A549 (cell line): ENCODE measurements at regions not wholly inside any gene's neighbourhood (a gene's known extent, or its start where the extent isn't known, plus 50 kb on each side); places are given as distances from the start of the nearest gene placed in this dataset.

Experiments
- ATAC-seq, 2 experiments: fragments of 200-7000 bp in 1 of 2; fragments of >200 bp in 1 of 2; cut with Nextera tagmentation in 1 of 2; cut with Tn5 transposase in 1 of 2; 3 replicates each; pipeline versions ENCODE4 v1.8.0 to v1.9.1; 2018 to 2020; ENCODE audit warnings: mild to moderate bottlenecking in 1 of 2, moderate library complexity in 1 of 2
- CTCF ChIA-PET: fragments of 300-600 bp; sonication (Branson Sonifier 250); formaldehyde crosslinking; extraction: SDS; loops from one replicate; lab custom pipeline; 2021; ENCODE audit warnings: antibody characterized with exemption, inconsistent platforms; lab: Yijun Ruan, JAX
- POLR2A ChIA-PET: fragments of 350-600 bp; formaldehyde crosslinking; extraction: SDS; loops from one replicate; lab custom pipeline; 2021; ENCODE audit warnings: antibody characterized with exemption, inconsistent platforms; lab: Yijun Ruan, JAX
- DNase-seq, 2 experiments: peaks; one replicate each; pipeline versions ENCODE4 v3.0.0 to v3.0.0-alpha.2; 2011 to 2016; ENCODE audit warnings: low read depth in 1 of 2, low spot score in 1 of 2
- FAIRE-seq: peaks from 2 replicates; lab custom pipeline; 2011; peaks lifted over from hg19 to GRCh38; lab: Jason Lieb, UNC
- H3K27ac ChIP-seq, 2 experiments: fragments of >200 bp; sonication (Bioruptor Twin); formaldehyde crosslinking; 3 replicates each; pipeline ENCODE4 v1.5.1; 2016 to 2017
- H3K4me1 ChIP-seq: fragments of >200 bp; sonication (Bioruptor Twin); formaldehyde crosslinking; 3 replicates; pipeline ENCODE4 v1.6.1; 2016
- H3K4me2 ChIP-seq: fragments of >200 bp; sonication (Bioruptor Twin); formaldehyde crosslinking; 3 replicates; pipeline ENCODE4 v1.6.1; 2016
- H3K4me3 ChIP-seq: fragments of >200 bp; sonication (Bioruptor Twin); formaldehyde crosslinking; 3 replicates; pipeline ENCODE4 v1.5.1; 2016
- H3K9me3 ChIP-seq: fragments of >200 bp; sonication (Bioruptor Twin); formaldehyde crosslinking; 3 replicates; pipeline ENCODE4 v1.6.1; 2016
- CBX2 ChIP-seq: fragments of 200-600 bp; sonication (generic); IDR thresholded peaks from 2 replicates; pipeline ENCODE4 v1.6.1; 2016; ENCODE audit warnings: low read depth, mild to moderate bottlenecking, borderline replicate concordance
- CBX8 ChIP-seq: fragments of 200-600 bp; sonication (generic); IDR thresholded peaks from 2 replicates; pipeline ENCODE4 v1.6.1; 2016
- CEBPB ChIP-seq, 2 experiments: fragments of >200 bp in 1 of 2; sonication (Bioruptor Twin) in 1 of 2; formaldehyde crosslinking in 1 of 2; IDR thresholded peaks; 2 replicates each; pipeline ENCODE4 v1.6.1; 2012 to 2016
- CHD2 ChIP-seq: fragments of 150-350 bp; IDR thresholded peaks from 2 replicates; pipeline ENCODE4 v1.6.1; 2014; ENCODE audit warnings: low read length; ENCODE audit not compliant: partially characterized antibody
- CTCF ChIP-seq: fragments of >200 bp; sonication (Bioruptor Twin); formaldehyde crosslinking; IDR thresholded peaks from 3 replicates; pipeline ENCODE4 v1.5.1; 2016
- E2F6 ChIP-seq: IDR thresholded peaks from 2 replicates; pipeline ENCODE4 v1.6.1; 2012; ENCODE audit warnings: low read depth, borderline replicate concordance
- EHMT2 ChIP-seq: fragments of 200-600 bp; sonication (generic); IDR thresholded peaks from 2 replicates; pipeline ENCODE4 v1.6.1; 2016; ENCODE audit warnings: antibody characterized with exemption, low read depth, mild to moderate bottlenecking, moderate library complexity
- FOSB ChIP-seq: fragments of 250-450 bp; sonication (Bioruptor Pico); IDR thresholded peaks from 2 replicates; pipeline ENCODE4 v1.5.0; 2020; ENCODE audit warnings: mild to moderate bottlenecking, moderate library complexity
- FOSL2 ChIP-seq, 2 experiments: fragments of 450-650 bp in 1 of 2; fragments of >200 bp in 1 of 2; sonication (Bioruptor Twin) in 1 of 2; formaldehyde crosslinking; IDR thresholded peaks; 2 replicates each; pipeline versions ENCODE4 v1.5.0 to v1.6.1; 2016 to 2020; ENCODE audit warnings: mild to moderate bottlenecking in 1 of 2, moderate library complexity in 1 of 2
- HDAC2 ChIP-seq: fragments of 200-600 bp; sonication (generic); IDR thresholded peaks from 2 replicates; pipeline ENCODE4 v1.6.1; 2016
- HMGXB4 ChIP-seq: fragments of 250-450 bp; sonication (Bioruptor Pico); IDR thresholded peaks from 2 replicates; pipeline ENCODE4 v1.5.0; 2021; ENCODE audit warnings: mild to moderate bottlenecking, moderate library complexity, borderline replicate concordance
- HOXB5 ChIP-seq: fragments of 250-450 bp; sonication (Bioruptor Pico); IDR thresholded peaks from 2 replicates; pipeline ENCODE4 v1.5.0; 2020; ENCODE audit warnings: mild to moderate bottlenecking, moderate library complexity
- JUN ChIP-seq, 2 experiments: fragments of >200 bp; sonication (Bioruptor Twin); formaldehyde crosslinking; IDR thresholded peaks; 2 replicates in 1 of 2; 3 replicates in 1 of 2; pipeline ENCODE4 v1.6.1; 2016 to 2017
- PHF8 ChIP-seq: fragments of 200-600 bp; sonication (generic); IDR thresholded peaks from 2 replicates; pipeline ENCODE4 v1.6.1; 2016; ENCODE audit warnings: low read depth, mild to moderate bottlenecking, antibody characterized with exemption, moderate library complexity, borderline replicate concordance
- POLR2AphosphoS2 ChIP-seq: conservative IDR thresholded peaks from 2 replicates; pipeline ENCODE4 v1.6.1; 2012; ENCODE audit warnings: low read length, improper control_type of control experiment, inconsistent platforms
- RAD21 ChIP-seq, 2 experiments: fragments of >200 bp in 1 of 2; sonication (Bioruptor Twin) in 1 of 2; formaldehyde crosslinking in 1 of 2; IDR thresholded peaks in 1 of 2; conservative IDR thresholded peaks in 1 of 2; 2 replicates in 1 of 2; 3 replicates in 1 of 2; pipeline ENCODE4 v1.6.1; 2012 to 2018; ENCODE audit warnings: inconsistent platforms in 1 of 2
- REST ChIP-seq: fragments of 200-600 bp; sonication (generic); IDR thresholded peaks from 2 replicates; pipeline ENCODE4 v1.6.1; 2016; ENCODE audit warnings: antibody characterized with exemption, mild to moderate bottlenecking, moderate library complexity
- TFCP2L1 ChIP-seq: fragments of 250-450 bp; sonication (Bioruptor Pico); IDR thresholded peaks from 2 replicates; pipeline ENCODE4 v1.5.0; 2021; ENCODE audit warnings: mild to moderate bottlenecking
- USF2 ChIP-seq: fragments of 450-650 bp; IDR thresholded peaks from 2 replicates; pipeline ENCODE4 v1.6.1; 2014; ENCODE audit warnings: antibody characterized with exemption
- ZC3H11A ChIP-seq: fragments of 450-650 bp; IDR thresholded peaks from 2 replicates; pipeline ENCODE4 v1.6.1; 2014; ENCODE audit warnings: antibody characterized with exemption, mild to moderate bottlenecking
- WGBS: methylation state at CpG from one replicate; pipeline ENCODE4 v1.1.6; 2017; ENCODE audit errors: missing lambda C conversion rate; 5-methylcytosine and 5-hydroxymethylcytosine counted together

- TF ChIP-seq REST (no peak), POLR2AphosphoS2 (no peak)
Observed at GRCh38 chr1:82503822-82504221, 703.1 kb downstream of the ADGRL2 start (continued).

- DNase-seq (no peak), ATAC-seq (no peak), FAIRE-seq (no peak)
- ChIA-PET POLR2A (no interaction called here), CTCF (no interaction called here)
- Histone ChIP-seq H3K27ac (no peak overlapping the region), H3K4me1 (no peaks in the 10 kb centered on the region), H3K4me3 (no peak overlapping the region), H3K4me2 (no peak overlapping the region), H3K9me3 (no peaks in the 10 kb centered on the region)
- TF ChIP-seq FOSB (CRISPR knock-in tag) = no peak
- TF ChIP-seq HMGXB4 (CRISPR knock-in tag) = no peak
- no peak for TF ChIP-seq FOSL2 (IDR thresholded peaks at IDR 0.05)
- TF ChIP-seq FOSL2 (CRISPR knock-in tag; IDR thresholded peaks at IDR 0.05) = no peak
- TF ChIP-seq EHMT2 = no peak
- no peak for TF ChIP-seq ZC3H11A
- TF ChIP-seq TFCP2L1 = no peak
Observed at GRCh38 chr1:82499022-82499421, 698.3 kb downstream of the ADGRL2 start.

- Histone ChIP-seq H3K4me3 (no peak overlapping the region), H3K27ac (no peak overlapping the region), H3K9me3 (no peaks in the 10 kb centered on the region), H3K4me2 (no peak overlapping the region), H3K4me1 (no peaks in the 10 kb centered on the region)
- no peak for FAIRE-seq
- ChIA-PET CTCF (no interaction called here), POLR2A (no interaction called here)
- TF ChIP-seq CEBPB (IDR thresholded peaks at IDR 0.05) = no peak
- TF ChIP-seq POLR2AphosphoS2 = no peak
- TF ChIP-seq HDAC2 = no peak
- no peak for TF ChIP-seq PHF8
- no peak for TF ChIP-seq HOXB5 (CRISPR knock-in tag)
- TF ChIP-seq REST = no peak
- TF ChIP-seq CTCF = no peak
- no peak for TF ChIP-seq E2F6
- TF ChIP-seq JUN (IDR thresholded peaks at IDR 0.05) = no peak
- TF ChIP-seq CBX2 = no peak
- TF ChIP-seq CBX8 = no peak
- TF ChIP-seq RAD21 (conservative IDR thresholded peaks at IDR 0.05 in 1 of 2, IDR thresholded peaks at IDR 0.05 in 1 of 2) = no peak
- TF ChIP-seq FOSB (CRISPR knock-in tag) = no peak
- no peak for TF ChIP-seq USF2
- no peak for TF ChIP-seq CHD2
- DNase-seq = no peak
- ATAC-seq = no peak
- WGBS = 10% methylated on average over 3 of the region's 3 CpGs
Observed at GRCh38 chr1:82494117-82494516, 693.4 kb downstream of the ADGRL2 start.
